ENCODE measurements at regions not wholly inside any gene's neighbourhood (a gene's known extent, or its start where the extent isn't known, plus 50 kb on each side); places are given as distances from the start of the nearest gene placed in this dataset.

DNA sequence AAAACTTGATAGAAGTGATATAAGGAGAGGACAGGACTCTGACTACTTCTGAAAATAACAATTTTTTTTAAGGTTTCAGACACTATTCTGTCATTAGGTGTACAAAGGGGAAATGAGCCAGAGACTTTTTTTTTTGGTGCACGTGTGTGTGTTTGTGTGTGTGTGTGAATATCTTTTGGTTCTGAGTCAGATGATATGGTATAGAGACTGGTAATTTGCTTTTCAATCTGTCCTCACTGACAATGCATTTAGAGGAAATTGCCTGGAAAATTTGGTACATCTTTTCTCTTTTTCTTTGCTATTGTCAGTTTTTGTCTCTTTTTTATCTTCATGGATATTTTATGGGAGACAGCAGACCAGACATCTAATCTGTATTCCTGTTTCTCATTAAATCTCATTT is 59.3 kb downstream of the DDIT4L start:
- no peak for DNase-seq
- Mint-ChIP-seq H3K4me3 (no peak overlapping the region), H3K4me1 (no peaks in the 10 kb centered on the region), H3K27ac (no peak overlapping the region), H3K27me3 (no peaks in the 10 kb centered on the region), H3K36me3 (no peaks in the 10 kb centered on the region), H3K9me3 (no peaks in the 10 kb centered on the region)
- CTCF ChIA-PET, result no interaction called here

DNA sequence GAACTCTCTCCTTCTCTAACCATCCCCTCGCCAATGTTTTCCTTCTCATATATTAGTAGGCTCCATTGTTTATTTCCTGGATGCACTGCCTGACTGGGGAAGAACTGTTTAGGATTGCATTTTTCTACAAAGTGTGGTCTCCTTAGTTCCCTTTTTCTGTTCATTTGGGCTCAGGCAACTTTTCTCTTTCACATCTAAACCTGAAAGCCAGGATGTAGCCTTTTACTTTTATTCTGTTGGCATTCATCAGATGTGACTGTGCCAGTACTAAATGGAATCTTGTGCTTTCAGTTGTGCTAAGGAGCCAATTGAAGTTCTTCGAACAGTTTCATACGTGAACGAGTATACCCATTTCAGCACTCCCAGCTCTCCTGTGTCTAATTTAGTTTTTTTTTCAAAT is 59.8 kb downstream of the DDIT4L start:
- CTCF ChIA-PET, result no interaction called here
- H3K4me1 Mint-ChIP-seq, result no peaks in the 10 kb centered on the region
- H3K27me3 Mint-ChIP-seq, result no peaks in the 10 kb centered on the region
- no peaks in the 10 kb centered on the region for H3K9me3 Mint-ChIP-seq
- no peaks in the 10 kb centered on the region for H3K36me3 Mint-ChIP-seq
- DNase-seq, result no peak
- H3K4me3 Mint-ChIP-seq, result no peak overlapping the region
- H3K27ac Mint-ChIP-seq, result no peak overlapping the region

DNA sequence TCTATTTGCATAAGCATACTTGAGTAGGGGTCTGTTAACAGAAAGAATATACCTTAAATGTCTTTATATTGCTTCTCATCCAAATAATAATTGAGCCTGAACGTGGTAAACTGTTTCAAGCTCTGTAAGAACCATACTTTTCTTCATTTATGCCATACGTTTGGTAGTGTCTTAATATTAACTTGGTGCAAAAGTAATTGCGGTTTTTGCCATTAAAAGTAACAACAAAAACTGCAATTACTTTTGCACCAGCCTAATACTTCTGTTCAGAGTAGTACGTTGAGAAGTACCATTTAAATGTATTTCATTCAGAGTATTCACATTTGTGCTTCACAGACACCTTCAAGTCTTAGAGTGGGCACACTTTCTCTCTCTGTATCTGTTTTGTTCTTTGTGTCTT is 60.5 kb downstream of the DDIT4L start:
- no peak for DNase-seq
- no peak overlapping the region for H3K27ac Mint-ChIP-seq
- no peaks in the 10 kb centered on the region for H3K4me1 Mint-ChIP-seq
- no peak overlapping the region for H3K4me3 Mint-ChIP-seq
- no peaks in the 10 kb centered on the region for H3K36me3 Mint-ChIP-seq
- no peaks in the 10 kb centered on the region for H3K27me3 Mint-ChIP-seq
- CTCF ChIA-PET, result no interaction called here
- no peaks in the 10 kb centered on the region for H3K9me3 Mint-ChIP-seq

DNA sequence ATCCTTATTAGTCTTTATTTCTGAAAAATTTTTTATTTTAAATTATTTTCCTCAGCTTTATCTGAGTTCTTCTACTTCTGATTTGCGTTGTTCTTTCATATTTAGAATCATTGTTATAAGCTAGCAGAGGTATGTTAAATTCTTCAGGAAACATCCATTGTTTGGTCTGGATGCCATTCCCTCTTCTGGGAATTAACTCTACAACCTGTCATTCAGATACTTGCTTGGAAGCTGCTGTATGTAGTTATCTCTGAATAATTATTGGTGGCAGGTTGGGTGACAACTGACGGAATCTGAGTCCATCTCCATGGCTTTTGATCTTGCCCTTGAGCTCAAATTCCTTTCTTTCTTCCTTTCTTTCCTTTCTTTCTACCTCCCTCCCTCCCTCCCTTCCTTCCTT is 61.9 kb downstream of the DDIT4L start:
- Mint-ChIP-seq H3K9me3 (no peaks in the 10 kb centered on the region), H3K27me3 (no peaks in the 10 kb centered on the region), H3K4me1 (no peaks in the 10 kb centered on the region), H3K27ac (no peak overlapping the region), H3K36me3 (no peaks in the 10 kb centered on the region), H3K4me3 (no peak overlapping the region)
- DNase-seq, result no peak
- CTCF ChIA-PET, result interaction anchor here (0.6 kb wide), 1 partner anchor 35 kb away, joined by 3 read pairs; no protein-coding TSS in a partner anchor

DNA sequence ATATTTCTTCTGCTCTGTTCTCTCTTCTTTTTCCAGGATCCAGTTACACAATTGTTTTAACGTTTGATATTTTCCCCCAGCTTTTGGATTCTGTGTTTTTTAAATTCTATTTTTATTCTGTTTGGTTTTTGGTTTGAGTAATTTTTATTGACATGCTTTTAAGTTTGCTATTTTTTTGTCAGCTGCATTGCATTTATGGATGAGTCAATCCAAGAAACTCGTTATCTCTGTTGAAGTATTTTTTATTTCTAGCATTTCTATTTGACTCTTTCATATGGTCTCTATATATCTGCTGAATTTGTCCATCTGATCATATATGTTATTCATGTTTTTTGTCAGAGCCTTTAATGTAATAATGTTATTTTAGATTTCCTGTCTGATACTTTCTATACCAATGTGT is 65.6 kb downstream of the DDIT4L start:
- CTCF ChIA-PET, result no interaction called here
- peaks cover 3% of the 10 kb centered on the region for H3K27me3 Mint-ChIP-seq
- no peaks in the 10 kb centered on the region for H3K9me3 Mint-ChIP-seq
- no peak overlapping the region for H3K27ac Mint-ChIP-seq
- DNase-seq, result no peak
- no peak overlapping the region for H3K4me3 Mint-ChIP-seq
- no peaks in the 10 kb centered on the region for H3K36me3 Mint-ChIP-seq
- H3K4me1 Mint-ChIP-seq, result no peaks in the 10 kb centered on the region

DNA sequence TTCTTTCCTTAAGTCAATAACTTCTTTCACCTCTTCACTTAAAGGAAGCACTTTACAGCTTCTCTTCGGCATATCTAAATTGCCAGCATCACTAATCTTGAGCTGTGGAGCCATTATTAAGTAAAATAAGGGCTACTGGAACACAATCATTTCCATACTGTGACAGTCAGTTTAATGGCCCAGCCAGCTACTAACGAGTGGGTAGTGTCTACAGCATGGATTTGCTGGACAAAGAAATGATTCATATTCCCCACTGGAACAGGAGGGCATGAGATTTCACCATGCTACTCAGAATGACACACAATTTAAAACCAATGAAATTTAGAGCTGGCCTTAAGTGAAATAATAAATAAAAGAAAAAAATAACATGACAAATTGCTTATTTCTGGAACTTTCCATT is 72.1 kb downstream of the DDIT4L start:
- H3K27me3 Mint-ChIP-seq, result peaks cover 14% of the 10 kb centered on the region
- no peak for DNase-seq
- no peak overlapping the region for H3K27ac Mint-ChIP-seq
- no peak overlapping the region for H3K4me3 Mint-ChIP-seq
- no peaks in the 10 kb centered on the region for H3K9me3 Mint-ChIP-seq
- CTCF ChIA-PET, result no interaction called here
- H3K4me1 Mint-ChIP-seq, result no peaks in the 10 kb centered on the region
- no peaks in the 10 kb centered on the region for H3K36me3 Mint-ChIP-seq

DNA sequence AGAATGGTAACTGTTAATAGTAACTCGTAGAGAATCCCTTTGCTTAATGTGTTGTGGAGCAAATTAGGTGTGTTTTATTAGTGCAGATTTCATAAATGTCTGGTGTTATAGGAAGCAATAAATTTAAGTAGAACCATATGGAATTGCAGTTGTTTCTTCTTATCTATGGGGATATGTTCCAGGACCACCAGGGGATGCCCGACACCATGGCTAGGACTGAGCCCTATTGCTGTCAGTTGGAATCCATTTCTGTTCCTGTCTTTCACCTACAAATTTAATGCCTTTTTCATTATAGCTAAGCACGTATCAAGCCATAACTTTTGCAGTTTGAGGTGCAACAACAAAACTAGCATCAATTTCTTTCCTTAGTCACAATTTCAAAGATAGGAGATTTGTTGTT is 72.5 kb downstream of the DDIT4L start:
- CTCF ChIA-PET, result no interaction called here
- no peak for DNase-seq
- Mint-ChIP-seq H3K4me3 (no peak overlapping the region), H3K27ac (no peak overlapping the region), H3K27me3 (peaks cover 14% of the 10 kb centered on the region), H3K4me1 (no peaks in the 10 kb centered on the region), H3K9me3 (no peaks in the 10 kb centered on the region), H3K36me3 (no peaks in the 10 kb centered on the region)

DNA sequence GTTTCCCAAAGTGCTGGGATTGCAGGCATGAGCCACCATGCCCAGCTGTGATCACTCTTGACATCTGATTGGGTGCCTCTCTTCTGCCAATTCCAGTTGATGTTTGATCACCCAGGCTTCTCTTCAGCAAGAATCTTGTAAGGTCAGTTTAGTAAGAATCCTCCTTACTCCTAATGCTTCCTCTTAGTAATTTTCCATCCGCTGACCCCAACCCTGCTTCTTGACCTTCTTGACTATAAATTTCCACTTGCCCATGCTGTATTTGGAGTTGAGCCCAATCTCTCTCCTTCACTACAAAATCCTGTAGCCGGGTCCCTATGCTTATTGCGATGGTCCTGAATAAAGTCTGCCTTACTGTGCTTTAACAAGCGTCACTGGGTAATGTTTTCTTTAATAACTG is 75.4 kb downstream of the DDIT4L start:
- Mint-ChIP-seq H3K9me3 (no peaks in the 10 kb centered on the region), H3K36me3 (no peaks in the 10 kb centered on the region), H3K4me1 (no peaks in the 10 kb centered on the region), H3K27ac (no peak overlapping the region), H3K4me3 (no peak overlapping the region), H3K27me3 (peaks cover 12% of the 10 kb centered on the region)
- no peak for DNase-seq
- CTCF ChIA-PET, result no interaction called here

DNA sequence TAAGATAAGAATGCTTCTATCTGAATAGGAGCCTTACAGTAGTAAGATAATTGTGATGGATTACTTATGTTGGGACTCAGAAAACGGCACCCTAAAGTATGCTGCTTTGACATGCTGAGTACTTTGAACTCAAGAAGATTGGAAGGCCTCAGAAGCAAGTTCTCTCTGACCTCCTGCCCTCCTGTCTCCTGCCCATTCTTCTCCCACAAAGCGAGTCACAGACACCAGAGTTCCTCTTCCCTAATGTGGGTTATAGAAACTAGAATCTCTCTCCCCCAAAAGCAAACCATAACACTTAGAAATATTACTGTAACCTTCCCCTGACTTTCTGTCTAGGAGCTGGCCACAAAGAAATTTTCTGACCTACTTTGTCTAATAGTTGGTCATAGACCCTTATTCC is 76.5 kb downstream of the DDIT4L start:
- Mint-ChIP-seq H3K4me1 (peaks cover 6% of the 10 kb centered on the region), H3K27me3 (peaks cover 11% of the 10 kb centered on the region), H3K9me3 (no peaks in the 10 kb centered on the region), H3K4me3 (no peak overlapping the region), H3K27ac (no peak overlapping the region), H3K36me3 (no peaks in the 10 kb centered on the region)
- DNase-seq, result no peak
- CTCF ChIA-PET, result no interaction called here

DNA sequence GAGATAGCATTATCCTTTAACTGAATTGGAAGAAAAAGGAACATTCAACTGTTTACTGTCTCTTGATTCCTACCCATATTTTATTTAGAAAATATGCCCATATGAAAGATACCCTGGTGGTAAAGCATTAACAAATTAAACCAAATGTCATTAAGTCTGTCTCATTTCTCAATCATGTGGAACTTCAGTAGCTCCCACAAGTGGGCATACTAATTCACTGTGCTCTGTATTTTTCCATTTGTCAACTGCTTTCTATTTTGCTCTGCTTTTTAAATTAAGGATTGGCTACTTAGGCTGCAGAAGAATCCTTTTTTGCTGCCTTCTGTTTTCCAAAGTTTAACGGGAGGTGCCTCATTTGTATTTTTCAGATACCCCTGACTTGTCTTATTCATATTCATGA is 77.2 kb downstream of the DDIT4L start:
- H3K36me3 Mint-ChIP-seq, result no peaks in the 10 kb centered on the region
- no peak overlapping the region for H3K4me3 Mint-ChIP-seq
- peaks cover 8% of the 10 kb centered on the region for H3K4me1 Mint-ChIP-seq
- H3K27ac Mint-ChIP-seq, result no peak overlapping the region
- no peaks in the 10 kb centered on the region for H3K9me3 Mint-ChIP-seq
- CTCF ChIA-PET, result interaction anchor here (0.9 kb wide), 1 partner anchor 20 kb away, joined by 3 read pairs; no protein-coding TSS in a partner anchor
- DNase-seq, result no peak
- H3K27me3 Mint-ChIP-seq, result peaks cover 11% of the 10 kb centered on the region

DNA sequence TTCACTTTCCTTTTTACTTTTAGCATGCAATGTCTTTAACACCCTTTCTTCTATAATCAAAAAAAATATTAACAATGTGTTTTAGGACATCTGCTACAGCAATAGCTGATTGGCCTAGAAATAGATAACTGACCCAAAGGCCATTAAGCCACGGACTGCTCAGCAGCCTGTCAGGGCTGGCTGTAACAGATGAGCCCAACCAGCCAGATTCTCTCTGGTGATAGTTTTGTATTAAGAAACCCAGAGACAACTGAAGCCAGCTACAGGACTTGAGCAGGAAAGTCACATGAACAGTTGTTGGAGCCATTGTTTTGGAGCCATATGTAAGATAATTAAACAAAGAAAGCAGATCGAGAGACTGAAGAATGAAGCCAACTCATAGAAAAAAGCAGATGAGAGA is 80.3 kb downstream of the DDIT4L start:
- H3K4me3 Mint-ChIP-seq, result no peak overlapping the region
- CTCF ChIA-PET, result interaction anchor here (1.9 kb wide), 1 partner anchor 14 kb away, joined by 5 read pairs; no protein-coding TSS in a partner anchor
- H3K9me3 Mint-ChIP-seq, result no peaks in the 10 kb centered on the region
- H3K27me3 Mint-ChIP-seq, result peaks cover 3% of the 10 kb centered on the region
- no peak for DNase-seq
- peaks cover 26% of the 10 kb centered on the region for H3K4me1 Mint-ChIP-seq
- no peaks in the 10 kb centered on the region for H3K36me3 Mint-ChIP-seq
- H3K27ac Mint-ChIP-seq, result no peak overlapping the region

DNA sequence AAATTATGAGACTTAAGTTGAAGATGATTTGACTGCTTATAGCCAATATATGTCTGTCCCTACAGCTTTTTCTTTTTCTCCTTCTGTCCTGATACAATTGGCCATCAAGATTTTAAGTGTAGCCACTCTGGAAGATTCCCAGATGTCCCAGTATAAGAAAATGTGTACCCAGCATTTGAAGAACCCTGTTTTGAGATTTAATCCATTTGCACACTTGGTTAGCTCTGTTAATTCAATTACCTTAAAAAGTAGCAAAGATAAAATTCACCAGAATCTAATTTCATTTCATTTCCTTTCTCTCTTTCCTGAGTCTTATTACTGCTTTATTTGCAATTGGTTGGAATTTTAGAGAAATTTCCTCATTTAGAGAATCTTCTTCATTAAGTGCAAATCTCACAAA is 81.4 kb downstream of the DDIT4L start:
- no peak overlapping the region for H3K27ac Mint-ChIP-seq
- H3K36me3 Mint-ChIP-seq, result no peaks in the 10 kb centered on the region
- no peaks in the 10 kb centered on the region for H3K27me3 Mint-ChIP-seq
- peaks cover 30% of the 10 kb centered on the region for H3K4me1 Mint-ChIP-seq
- H3K4me3 Mint-ChIP-seq, result no peak overlapping the region
- no peaks in the 10 kb centered on the region for H3K9me3 Mint-ChIP-seq
- DNase-seq, result no peak
- CTCF ChIA-PET, result interaction anchor here (0.8 to 1.9 kb wide), 3 partner anchors 9 to 15 kb away, joined by 3 to 5 read pairs (median 3); no protein-coding TSS in a partner anchor

DNA sequence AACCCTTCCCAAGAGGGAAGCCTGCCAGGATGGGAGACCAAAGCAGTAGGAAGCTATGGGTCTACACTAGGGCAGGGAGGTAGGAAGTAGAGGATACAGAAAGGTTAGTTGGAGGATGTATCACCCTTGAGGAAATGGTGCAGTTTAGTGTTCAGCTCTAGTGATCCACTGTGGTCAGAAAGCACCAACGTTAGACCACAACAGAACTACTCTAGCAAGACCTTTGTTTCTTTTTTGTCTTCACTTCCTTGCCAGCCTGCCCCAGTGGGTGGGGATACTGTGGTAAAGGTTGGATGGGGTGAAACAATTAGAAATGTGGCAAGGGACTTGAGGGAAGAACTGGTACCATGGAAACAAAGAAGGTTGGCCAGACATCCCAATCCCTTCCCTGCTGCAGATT is 83.3 kb downstream of the DDIT4L start:
- CTCF ChIA-PET, result interaction anchor here (0.6 to 5.6 kb wide), 4 partner anchors 11 to 43 kb away, joined by 3 to 34 read pairs (median 6); no protein-coding TSS in a partner anchor
- peak; percentile 61 for DNase-seq
- H3K27me3 Mint-ChIP-seq, result no peaks in the 10 kb centered on the region
- no peak overlapping the region for H3K4me3 Mint-ChIP-seq
- no peaks in the 10 kb centered on the region for H3K36me3 Mint-ChIP-seq
- peaks cover 31% of the 10 kb centered on the region for H3K4me1 Mint-ChIP-seq
- H3K9me3 Mint-ChIP-seq, result no peaks in the 10 kb centered on the region
- peak overlapping the region; percentile 75 for H3K27ac Mint-ChIP-seq

DNA sequence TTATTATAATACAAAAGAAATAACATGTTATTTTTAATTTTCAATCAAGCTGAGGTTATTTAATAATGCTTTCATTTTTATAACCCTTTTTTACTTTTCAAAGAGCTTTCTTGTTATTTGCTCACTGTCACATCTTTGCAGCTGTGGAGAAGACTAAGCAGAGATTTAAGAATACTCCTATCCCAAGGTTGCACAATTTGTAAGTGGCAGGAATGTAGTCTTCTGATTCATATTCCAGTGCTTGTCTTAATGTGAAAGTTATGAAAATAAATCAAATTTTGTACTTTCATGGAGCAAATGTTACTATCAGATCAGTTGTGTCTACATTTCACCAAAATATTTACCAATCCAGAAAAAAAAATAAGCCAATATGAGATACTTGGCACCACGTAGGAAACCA is 86.6 kb downstream of the DDIT4L start:
- H3K9me3 Mint-ChIP-seq, result no peaks in the 10 kb centered on the region
- DNase-seq, result no peak
- CTCF ChIA-PET, result interaction anchor here (5.6 kb wide), 1 partner anchor 11 kb away, joined by 34 read pairs; no protein-coding TSS in a partner anchor
- peaks cover 3% of the 10 kb centered on the region for H3K27me3 Mint-ChIP-seq
- peaks cover 41% of the 10 kb centered on the region for H3K4me1 Mint-ChIP-seq
- H3K4me3 Mint-ChIP-seq, result no peak overlapping the region
- no peak overlapping the region for H3K27ac Mint-ChIP-seq
- no peaks in the 10 kb centered on the region for H3K36me3 Mint-ChIP-seq

DNA sequence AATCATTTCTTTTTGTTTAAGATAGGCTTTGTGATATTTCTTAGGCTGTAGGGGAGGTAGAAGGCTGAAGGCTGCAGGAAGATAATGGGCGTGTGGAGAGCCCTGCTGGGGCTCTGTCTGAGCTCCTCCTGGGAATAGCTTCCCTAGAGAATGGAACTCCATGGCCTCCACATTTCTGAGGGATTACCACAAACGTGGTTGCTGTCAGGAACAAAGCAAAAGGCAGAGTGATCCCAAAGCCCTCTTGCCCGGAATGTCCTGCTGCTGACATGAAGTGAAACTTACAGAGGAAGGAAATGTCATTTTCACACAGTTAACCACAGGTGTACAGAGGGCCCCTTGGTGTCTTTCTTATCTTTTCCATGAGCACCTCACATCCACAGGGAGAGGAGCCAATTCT is 89.3 kb downstream of the DDIT4L start:
- Mint-ChIP-seq H3K27me3 (peaks cover 3% of the 10 kb centered on the region), H3K27ac (no peak overlapping the region), H3K9me3 (no peaks in the 10 kb centered on the region), H3K36me3 (peaks cover under 1% of the 10 kb centered on the region), H3K4me3 (no peak overlapping the region), H3K4me1 (peaks cover 31% of the 10 kb centered on the region)
- DNase-seq, result no peak
- CTCF ChIA-PET, result no interaction called here

DNA sequence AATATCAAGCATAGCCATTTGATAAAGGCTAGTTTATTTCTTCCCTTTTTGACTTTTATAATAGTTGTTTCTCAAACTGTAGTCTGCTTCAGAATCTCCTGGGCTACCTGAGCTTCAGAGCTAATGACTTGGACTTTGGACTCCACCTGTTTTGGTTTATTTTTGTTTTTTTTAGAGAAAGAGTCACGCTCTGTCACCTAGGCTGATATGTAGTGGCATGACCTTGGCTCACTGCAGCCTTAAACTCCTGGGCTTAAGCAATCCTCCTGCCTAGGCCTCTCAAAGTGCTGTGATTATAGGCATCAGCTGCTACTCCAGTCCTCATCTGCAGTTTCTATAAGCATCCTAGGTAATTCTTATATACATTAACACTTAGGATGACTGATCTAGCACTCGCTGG is 90.5 kb downstream of the DDIT4L start:
- no peak overlapping the region for H3K4me3 Mint-ChIP-seq
- DNase-seq, result no peak
- CTCF ChIA-PET, result no interaction called here
- peaks cover 43% of the 10 kb centered on the region for H3K4me1 Mint-ChIP-seq
- no peak overlapping the region for H3K27ac Mint-ChIP-seq
- peaks cover 2% of the 10 kb centered on the region for H3K36me3 Mint-ChIP-seq
- no peaks in the 10 kb centered on the region for H3K9me3 Mint-ChIP-seq
- peaks cover 3% of the 10 kb centered on the region for H3K27me3 Mint-ChIP-seq
